Caco-2 (cell line): ENCODE measurements at regions not wholly inside any gene's neighbourhood (a gene's known extent, or its start where the extent isn't known, plus 50 kb on each side); places are given as distances from the start of the nearest gene placed in this dataset.

ENCODE experiments used
- BruUV-seq: library from RNA; stranded (reverse); fragments of 400-500 nt; replicated peaks from 2 replicates; lab custom pipeline; 2021; lab: Mats Ljungman, UMichigan
- CTCF ChIA-PET: fragments of 300-600 bp; sonication (Branson Sonifier 250); formaldehyde crosslinking; loops from one replicate; lab custom pipeline; 2022; ENCODE audit warnings: antibody characterized with exemption; lab: Charles Lee
- POLR2A ChIA-PET: fragments of 300-600 bp; sonication (Branson Sonifier 250); formaldehyde crosslinking; loops from one replicate; lab custom pipeline; 2022; ENCODE audit warnings: antibody characterized with exemption; lab: Charles Lee
- DNase-seq, 2 experiments: peaks; one replicate each; pipeline versions ENCODE4 v3.0.0 to v3.0.0-alpha.2; 2020 to 2022
- H3K27me3 ChIP-seq: replicated peaks from 2 replicates; pipeline ENCODE4 v1.6.0; 2011; ENCODE audit warnings: low read length; ENCODE audit not compliant: control insufficient read depth, insufficient read depth
- H3K36me3 ChIP-seq: 2 replicates; pipeline ENCODE4 v1.5.1; 2011; ENCODE audit warnings: low read length; ENCODE audit not compliant: control insufficient read depth, insufficient read depth
- H3K4me1 ChIP-seq: fragments of 250-450 bp; sonication (Bioruptor Pico); 2 replicates; pipeline ENCODE4 v1.5.1; 2020; ENCODE audit warnings: mild to moderate bottlenecking
- H3K4me3 ChIP-seq: 2 replicates; pipeline ENCODE4 v1.5.1; 2011; ENCODE audit warnings: low read depth, mild to moderate bottlenecking, control low read depth, low read length
- H3K9me3 ChIP-seq: fragments of 250-450 bp; sonication (Bioruptor Pico); 2 replicates; pipeline ENCODE4 v1.5.1; 2020; ENCODE audit warnings: mild to moderate bottlenecking, moderate library complexity
- H3K27ac Mint-ChIP-seq: one replicate; pipeline ENCODE4 v1.8.0; 2022; ENCODE audit warnings: mixed read lengths; ENCODE audit not compliant: unreplicated experiment
- H3K27me3 Mint-ChIP-seq: one replicate; pipeline ENCODE4 v1.8.0; 2022; ENCODE audit warnings: mixed read lengths; ENCODE audit not compliant: insufficient read depth, unreplicated experiment
- H3K36me3 Mint-ChIP-seq: one replicate; pipeline ENCODE4 v1.8.0; 2022; ENCODE audit warnings: mild to moderate bottlenecking, mixed read lengths; ENCODE audit not compliant: insufficient read depth, unreplicated experiment
- H3K4me1 Mint-ChIP-seq: one replicate; pipeline ENCODE4 v1.8.0; 2022; ENCODE audit warnings: low read depth, mixed read lengths; ENCODE audit not compliant: unreplicated experiment
- H3K4me3 Mint-ChIP-seq: one replicate; pipeline ENCODE4 v1.8.0; 2022; ENCODE audit warnings: mild to moderate bottlenecking, moderate library complexity, mixed read lengths; ENCODE audit not compliant: unreplicated experiment
- H3K9me3 Mint-ChIP-seq: one replicate; pipeline ENCODE4 v1.8.0; 2022; ENCODE audit warnings: mixed read lengths; ENCODE audit not compliant: unreplicated experiment
- intact Hi-C: fragments of 100-400 bp; cut with micrococcal nuclease; formaldehyde crosslinking; loops from one replicate; pipeline ENCODE4 v1.10.0; 2022; ENCODE audit not compliant: unreplicated experiment
- TF ChIP-seq, protein P1 (sequence below), 2 experiments: fragments of 200-600 bp in 1 of 2; IDR thresholded peaks; 1 replicate in 1 of 2; 2 replicates in 1 of 2; pipeline versions ENCODE4 v1.5.1 to v1.8.0; 2011 to 2022; ENCODE audit warnings: antibody characterized with exemption in 1 of 2, control low read depth in 1 of 2, inconsistent platforms in 1 of 2, low read depth in 1 of 2, low read length in 1 of 2, mild to moderate bottlenecking in 1 of 2, moderate library complexity in 1 of 2; ENCODE audit not compliant: insufficient read depth in 1 of 2, severe bottlenecking in 1 of 2, unreplicated experiment in 1 of 2

DNA sequence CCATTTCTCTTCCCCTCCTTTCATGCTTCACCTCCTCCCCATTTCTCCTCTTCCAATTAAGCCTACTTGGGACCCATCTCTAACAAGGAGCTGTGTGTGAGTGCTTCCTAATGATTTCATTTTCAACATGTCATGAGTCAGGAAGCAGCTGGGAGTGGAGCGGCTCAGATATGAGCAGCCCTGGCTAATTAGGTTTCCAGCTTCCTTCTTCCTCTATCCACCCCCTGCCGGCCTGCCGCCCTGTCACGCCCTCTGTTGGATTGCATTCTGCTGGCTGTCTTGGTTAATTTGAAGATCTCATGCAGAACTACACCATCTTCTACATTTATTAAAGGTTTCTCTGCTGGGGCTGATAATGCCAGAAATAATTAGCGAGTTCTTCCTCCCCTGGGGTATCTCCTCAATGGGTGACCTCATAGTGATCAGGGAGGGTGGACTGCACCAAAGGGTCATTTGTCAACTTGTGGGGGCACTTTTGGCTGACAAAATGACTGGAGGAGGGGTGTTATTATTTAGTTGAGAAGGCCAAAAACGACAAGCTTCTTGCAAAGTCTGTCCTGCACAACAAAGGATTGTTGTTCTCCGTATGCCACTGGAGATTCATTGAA is 300.9 kb upstream of the SRRM4 start:
- H3K36me3 Mint-ChIP-seq, result no peaks in the 10 kb centered on the region
- ChIA-PET CTCF (interaction anchor here (0.7 kb wide), 1 partner anchor 22 kb away, joined by 3 read pairs; no protein-coding TSS in a partner anchor), POLR2A (no interaction called here)
- H3K36me3 ChIP-seq, result no peaks in the 10 kb centered on the region
- H3K4me3 Mint-ChIP-seq, result no peak overlapping the region
- BruUV-seq, result no TSS peak
- TF ChIP-seq, protein P1, sequence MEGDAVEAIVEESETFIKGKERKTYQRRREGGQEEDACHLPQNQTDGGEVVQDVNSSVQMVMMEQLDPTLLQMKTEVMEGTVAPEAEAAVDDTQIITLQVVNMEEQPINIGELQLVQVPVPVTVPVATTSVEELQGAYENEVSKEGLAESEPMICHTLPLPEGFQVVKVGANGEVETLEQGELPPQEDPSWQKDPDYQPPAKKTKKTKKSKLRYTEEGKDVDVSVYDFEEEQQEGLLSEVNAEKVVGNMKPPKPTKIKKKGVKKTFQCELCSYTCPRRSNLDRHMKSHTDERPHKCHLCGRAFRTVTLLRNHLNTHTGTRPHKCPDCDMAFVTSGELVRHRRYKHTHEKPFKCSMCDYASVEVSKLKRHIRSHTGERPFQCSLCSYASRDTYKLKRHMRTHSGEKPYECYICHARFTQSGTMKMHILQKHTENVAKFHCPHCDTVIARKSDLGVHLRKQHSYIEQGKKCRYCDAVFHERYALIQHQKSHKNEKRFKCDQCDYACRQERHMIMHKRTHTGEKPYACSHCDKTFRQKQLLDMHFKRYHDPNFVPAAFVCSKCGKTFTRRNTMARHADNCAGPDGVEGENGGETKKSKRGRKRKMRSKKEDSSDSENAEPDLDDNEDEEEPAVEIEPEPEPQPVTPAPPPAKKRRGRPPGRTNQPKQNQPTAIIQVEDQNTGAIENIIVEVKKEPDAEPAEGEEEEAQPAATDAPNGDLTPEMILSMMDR (IDR thresholded peaks at IDR 0.05; ENCODE audit: insufficient read depth in 1 of 2, low read depth in 1 of 2, low read length in 1 of 2, severe bottlenecking in 1 of 2, unreplicated experiment in 1 of 2), result no peak
- H3K4me1 Mint-ChIP-seq, result no peaks in the 10 kb centered on the region
- H3K27me3 Mint-ChIP-seq, result peaks cover 13% of the 10 kb centered on the region
- H3K9me3 ChIP-seq, result no peaks in the 10 kb centered on the region
- peaks cover 9% of the 10 kb centered on the region for H3K9me3 Mint-ChIP-seq
- DNase-seq, result no peak
- H3K27ac Mint-ChIP-seq, result no peak overlapping the region
- intact Hi-C loops, result no loop called here
- no peaks in the 10 kb centered on the region; the same call in none of the 2 replicates for H3K27me3 ChIP-seq
- no peaks in the 10 kb centered on the region for H3K4me1 ChIP-seq
- H3K4me3 ChIP-seq, result no peak overlapping the region

DNA sequence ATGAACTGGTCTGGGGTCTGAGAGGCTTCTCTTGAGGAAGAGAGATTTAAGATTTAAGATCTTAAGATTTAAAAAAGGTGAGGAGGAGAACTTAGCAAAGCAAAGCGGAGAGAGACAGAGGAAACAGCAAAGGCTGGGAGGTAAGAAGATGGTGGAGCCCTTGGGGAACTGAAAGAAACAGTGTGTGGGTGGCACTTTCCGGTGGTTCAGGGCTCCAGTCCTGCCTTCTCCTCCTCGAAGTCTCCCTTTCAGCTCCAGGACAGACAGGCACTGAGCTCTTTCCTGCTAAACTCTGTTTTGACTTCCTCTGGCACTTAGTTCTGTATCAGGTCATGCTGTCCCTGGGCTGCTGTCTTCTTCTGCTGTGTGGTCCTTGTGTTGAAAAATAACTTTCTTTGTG is 298.7 kb upstream of the SRRM4 start:
- no peaks in the 10 kb centered on the region for H3K4me1 Mint-ChIP-seq
- no peaks in the 10 kb centered on the region; the same call in none of the 2 replicates for H3K27me3 ChIP-seq
- no peaks in the 10 kb centered on the region for H3K4me1 ChIP-seq
- DNase-seq, result no peak
- no TSS peak for BruUV-seq
- H3K4me3 Mint-ChIP-seq, result no peak overlapping the region
- no peak overlapping the region for H3K27ac Mint-ChIP-seq
- intact Hi-C loops, result no loop called here
- ChIA-PET CTCF (no interaction called here), POLR2A (no interaction called here)
- no peaks in the 10 kb centered on the region for H3K36me3 ChIP-seq
- no peaks in the 10 kb centered on the region for H3K9me3 ChIP-seq
- TF ChIP-seq, protein P1 (IDR thresholded peaks at IDR 0.05; ENCODE audit: insufficient read depth in 1 of 2, low read depth in 1 of 2, low read length in 1 of 2, severe bottlenecking in 1 of 2, unreplicated experiment in 1 of 2), result no peak
- H3K36me3 Mint-ChIP-seq, result no peaks in the 10 kb centered on the region
- H3K9me3 Mint-ChIP-seq, result peaks cover 9% of the 10 kb centered on the region
- no peak overlapping the region for H3K4me3 ChIP-seq
- H3K27me3 Mint-ChIP-seq, result peaks cover 13% of the 10 kb centered on the region

DNA sequence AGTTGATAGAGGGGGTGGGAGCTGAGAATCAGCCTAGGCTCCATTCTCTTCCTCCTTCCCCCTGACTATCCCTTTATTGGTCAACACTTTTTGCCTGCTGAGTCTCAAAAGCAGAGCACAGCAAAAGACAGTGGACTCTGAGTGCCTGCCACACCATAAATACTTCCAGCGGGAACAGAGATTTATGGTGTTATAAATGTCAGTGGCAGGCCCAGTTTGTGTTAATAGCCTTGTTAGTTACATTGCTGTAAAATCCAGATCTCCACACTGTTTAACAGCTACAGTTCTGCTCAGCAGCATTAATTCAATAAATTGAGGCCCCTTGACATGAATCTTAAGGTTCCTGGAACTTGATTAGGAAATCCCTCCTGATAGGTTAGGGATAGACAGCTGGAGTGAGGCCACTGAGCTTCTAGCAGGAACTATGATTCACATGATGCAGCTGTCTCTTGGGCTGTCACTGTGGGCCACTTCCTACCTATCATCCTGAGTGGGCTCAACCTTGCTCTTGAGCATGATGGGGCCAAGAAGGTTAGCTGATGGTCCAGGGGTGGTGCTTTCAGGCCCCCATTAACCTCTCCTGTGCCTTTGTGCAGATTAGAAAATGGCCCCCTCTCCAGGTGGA is 295.2 kb upstream of the SRRM4 start:
- Mint-ChIP-seq H3K27ac (no peak overlapping the region), H3K36me3 (no peaks in the 10 kb centered on the region), H3K4me3 (no peak overlapping the region), H3K9me3 (peaks cover 9% of the 10 kb centered on the region), H3K27me3 (peaks cover 8% of the 10 kb centered on the region), H3K4me1 (no peaks in the 10 kb centered on the region)
- no peaks in the 10 kb centered on the region for H3K9me3 ChIP-seq
- BruUV-seq, result no TSS peak
- no peaks in the 10 kb centered on the region for H3K36me3 ChIP-seq
- ChIA-PET POLR2A (no interaction called here), CTCF (interaction anchor here (0.6 kb wide), 1 partner anchor 39 kb away, joined by 3 read pairs; no protein-coding TSS in a partner anchor)
- no peaks in the 10 kb centered on the region for H3K4me1 ChIP-seq
- no peak overlapping the region for H3K4me3 ChIP-seq
- no peaks in the 10 kb centered on the region; the same call in 1 of the 2 replicates for H3K27me3 ChIP-seq
- intact Hi-C loops, result no loop called here
- TF ChIP-seq, protein P1 (IDR thresholded peaks at IDR 0.05; ENCODE audit: insufficient read depth in 1 of 2, low read depth in 1 of 2, low read length in 1 of 2, severe bottlenecking in 1 of 2, unreplicated experiment in 1 of 2), result no peak
- peak; percentile 16 to 40 for DNase-seq
